Erythroblast (primary cell): ENCODE measurements at regions not wholly inside any gene's neighbourhood (a gene's known extent, or its start where the extent isn't known, plus 50 kb on each side); places are given as distances from the start of the nearest gene placed in this dataset.

ENCODE experiments used
- DNase-seq, 2 experiments: peaks; one replicate each; lab custom pipeline; 2025; lab: John Stamatoyannopoulos, UW
- GATA1 ChIP-seq: IDR thresholded peaks from 2 replicates; pipeline ENCODE4 v1.6.1; 2011; ENCODE audit warnings: low read depth, mild to moderate bottlenecking, control low read depth, low read length, moderate library complexity
- POLR2A ChIP-seq: IDR thresholded peaks from 2 replicates; pipeline ENCODE4 v1.6.1; 2011; ENCODE audit warnings: mild to moderate bottlenecking, low read length

DNA sequence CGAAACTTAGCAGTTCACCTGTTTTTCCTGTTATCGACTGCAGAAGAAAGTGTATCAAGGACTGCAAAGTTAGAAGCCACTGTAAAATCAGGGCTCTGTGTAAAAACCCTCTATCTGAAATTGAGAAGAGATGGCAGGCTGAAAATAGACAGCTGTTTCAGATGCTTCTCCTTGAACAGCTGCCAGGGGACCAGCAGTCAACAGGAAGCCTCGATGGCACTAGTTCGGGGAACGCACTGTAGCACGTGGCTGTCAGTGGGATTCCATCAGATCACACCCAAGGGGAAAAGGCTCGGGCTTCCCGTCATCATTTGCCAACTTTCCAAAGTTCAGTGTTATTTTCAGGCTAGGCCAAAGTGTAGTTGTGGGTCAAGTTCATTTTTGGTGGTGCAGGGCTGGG lies 316.9 kb downstream of the TXNL1 start:
- TF ChIP-seq GATA1 = no peak
- no peak for TF ChIP-seq POLR2A
- no peak for DNase-seq

DNA sequence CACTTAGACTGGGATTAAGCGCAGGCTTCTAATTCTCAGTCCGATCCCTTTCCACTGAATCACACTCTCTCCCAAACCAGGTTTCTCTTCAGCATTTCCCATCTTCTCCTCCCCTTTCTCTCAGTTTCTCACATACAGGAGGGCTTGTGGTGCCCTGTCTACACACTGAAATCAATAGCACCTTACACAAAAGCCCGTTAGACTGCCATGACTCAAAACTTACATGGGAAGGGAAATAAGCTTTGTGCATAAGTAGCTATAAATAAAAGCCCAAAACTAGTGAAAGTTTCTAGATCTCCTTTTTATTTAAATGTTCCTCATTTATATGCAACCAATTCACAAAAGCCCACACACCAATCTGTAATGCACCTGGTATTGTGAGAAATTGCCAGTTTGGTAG lies 318.4 kb downstream of the TXNL1 start:
- DNase-seq = no peak
- TF ChIP-seq GATA1 = no peak
- TF ChIP-seq POLR2A = no peak

DNA sequence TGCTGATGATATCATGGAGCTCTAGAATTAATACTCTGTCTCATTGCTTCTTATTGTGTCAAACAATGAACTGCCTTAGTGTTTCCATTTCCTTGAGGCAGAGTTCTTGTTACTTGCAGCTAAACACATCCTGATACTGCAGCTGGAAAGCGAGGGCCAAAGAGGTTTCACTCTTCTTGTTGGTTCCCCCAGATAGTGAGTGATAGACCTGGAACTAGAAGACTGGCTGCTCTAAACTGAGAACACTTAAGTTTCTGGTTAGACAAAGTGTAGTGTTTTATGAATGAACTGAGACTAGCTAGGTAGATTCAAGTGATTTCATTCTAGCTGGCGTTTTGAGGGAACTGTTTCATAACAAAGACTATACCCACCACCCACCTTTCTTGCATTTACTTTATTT lies 321.7 kb downstream of the TXNL1 start:
- TF ChIP-seq GATA1 (no peak), POLR2A (no peak)
- no peak for DNase-seq

DNA sequence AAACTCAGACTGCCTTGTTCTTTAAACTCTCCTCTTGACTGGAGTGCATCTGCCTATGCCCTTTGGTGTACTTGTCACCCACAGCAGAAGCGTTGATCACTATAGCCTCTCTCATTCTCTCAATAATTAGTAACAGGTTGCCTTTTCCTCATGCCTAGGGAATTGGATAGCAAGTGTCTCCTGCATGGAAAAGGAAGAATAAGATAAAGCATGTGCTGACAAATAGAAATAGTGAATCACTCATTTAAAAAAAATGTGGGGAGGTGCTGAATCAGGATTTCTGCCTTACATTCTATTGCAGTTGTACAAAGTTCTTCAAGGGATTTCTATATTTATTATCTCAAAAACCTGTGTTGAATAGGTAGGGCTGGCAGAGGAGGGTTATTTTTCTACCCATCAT lies 323.0 kb downstream of the TXNL1 start:
- DNase-seq = no peak

DNA sequence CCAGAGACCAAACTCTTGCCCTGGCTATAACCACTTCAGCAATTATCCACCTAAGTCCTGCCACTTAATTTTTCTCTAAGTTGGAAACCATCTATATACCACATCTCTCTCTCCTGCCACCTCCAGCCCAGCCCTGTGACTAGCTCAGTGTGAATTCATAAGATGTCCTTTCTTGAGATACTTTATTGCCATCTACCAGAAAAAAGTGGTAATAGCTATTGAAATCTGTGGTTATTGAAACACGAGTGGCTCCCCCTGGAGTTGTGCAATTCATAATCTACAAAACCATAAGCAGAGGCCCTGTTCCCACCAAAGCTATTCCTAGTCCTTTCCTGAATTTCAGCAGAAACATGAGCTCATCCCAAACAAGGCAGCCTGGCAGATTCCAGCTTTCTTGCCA lies 324.0 kb downstream of the TXNL1 start:
- TF ChIP-seq GATA1 (no peak), POLR2A (no peak)
- DNase-seq = no peak

More for the DNA sequence above, 323.0 kb downstream of the TXNL1 start:
- TF ChIP-seq POLR2A = no peak
- no peak for TF ChIP-seq GATA1

GRCh38 chr18:56312551-56313335 lies 325.6 kb downstream of the TXNL1 start:
- no peak for DNase-seq
- TF ChIP-seq POLR2A (no peak), GATA1 (no peak)

- DNase-seq = no peak
Observed at GRCh38 chr18:56309104-56309503, 329.3 kb downstream of the TXNL1 start.

GRCh38 chr18:56307354-56308170 lies 330.8 kb downstream of the TXNL1 start:
- no peak for TF ChIP-seq POLR2A
- TF ChIP-seq GATA1 = no peak
- no peak for DNase-seq

More at GRCh38 chr18:56309104-56309503, 329.3 kb downstream of the TXNL1 start:
- TF ChIP-seq POLR2A (no peak), GATA1 (no peak)

DNA sequence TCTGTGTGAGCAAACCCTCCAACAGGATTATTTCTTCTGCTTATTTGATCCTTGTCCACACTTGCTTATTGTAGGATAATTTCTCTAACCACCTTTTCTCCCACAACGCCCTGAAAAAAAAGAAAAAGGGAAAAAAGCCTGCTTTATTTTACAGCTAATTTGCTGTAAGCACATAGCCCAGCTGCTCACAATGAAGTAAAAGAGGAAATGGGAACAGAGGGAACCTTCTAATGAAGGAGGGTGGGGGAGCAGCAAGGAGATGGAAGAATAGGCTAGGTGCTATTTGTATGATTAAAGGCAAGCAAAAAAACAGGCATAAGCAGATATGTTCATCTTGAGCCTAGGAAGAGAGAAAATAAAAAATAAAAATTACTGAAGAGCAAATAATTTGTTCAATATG lies 331.6 kb downstream of the TXNL1 start:
- no peak for DNase-seq
- TF ChIP-seq GATA1 (no peak), POLR2A (no peak)

DNA sequence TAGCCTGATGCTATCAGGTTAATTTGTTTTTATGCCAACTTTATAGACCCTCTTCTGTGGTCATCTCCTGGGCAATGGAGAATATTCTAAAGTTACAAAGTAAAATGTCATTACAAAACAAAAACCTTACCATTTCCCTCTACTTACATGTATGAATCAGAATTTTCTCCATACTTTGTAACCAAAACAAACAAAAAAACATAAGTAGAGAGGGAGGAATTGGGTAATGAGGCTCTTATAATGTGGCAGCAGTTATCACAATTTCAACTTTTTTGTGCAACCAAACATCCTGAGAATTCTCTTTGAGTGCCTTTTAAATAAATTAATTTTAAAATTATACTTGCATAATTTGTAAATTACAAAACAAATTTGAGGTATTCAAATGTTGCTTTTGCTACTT lies 332.8 kb downstream of the TXNL1 start:
- TF ChIP-seq GATA1 (no peak), POLR2A (no peak)
- no peak for DNase-seq

DNA sequence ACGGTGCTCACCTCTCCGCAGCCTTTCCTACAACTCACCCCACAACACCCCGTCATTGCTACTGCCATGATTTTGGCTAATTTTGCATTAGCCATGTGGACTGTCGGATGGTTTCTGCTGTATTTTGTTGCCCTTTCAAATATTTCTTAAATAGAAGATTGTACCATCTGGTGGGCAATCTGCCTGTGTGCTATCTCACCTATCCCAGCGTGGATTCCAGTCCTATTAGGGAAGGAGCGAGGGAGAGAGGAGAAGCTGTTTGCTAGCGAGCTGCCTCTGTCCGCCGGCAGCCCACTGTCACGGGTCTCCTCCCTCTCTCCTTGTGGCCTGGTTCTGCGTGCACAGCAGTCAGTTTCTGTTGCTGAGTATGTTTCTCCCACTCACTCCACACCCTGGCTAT lies 336.2 kb downstream of the TXNL1 start:
- no peak for TF ChIP-seq POLR2A
- no peak for TF ChIP-seq GATA1
- no peak for DNase-seq

DNA sequence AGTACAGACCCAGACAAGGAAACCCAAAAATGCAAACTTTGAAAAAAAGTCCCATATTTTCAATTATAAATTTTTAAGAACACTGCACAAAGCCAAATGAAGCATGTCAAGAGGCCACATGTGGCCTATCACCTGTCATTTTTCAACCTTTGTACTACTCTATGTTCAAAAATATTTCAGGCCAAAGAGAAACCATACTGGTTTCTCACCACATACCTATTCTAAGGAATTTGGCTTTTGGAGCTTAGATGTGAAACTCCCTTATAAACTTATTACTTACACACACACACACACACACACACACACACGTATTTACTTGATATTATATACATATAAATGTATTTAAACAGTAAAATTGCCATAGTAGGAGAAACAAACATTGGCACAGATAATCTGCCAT lies 338.7 kb downstream of the TXNL1 start:
- no peak for DNase-seq
- TF ChIP-seq GATA1 (no peak), POLR2A (no peak)

- TF ChIP-seq POLR2A = no peak
- DNase-seq = no peak
Observed at GRCh38 chr18:56298935-56299334, 339.5 kb downstream of the TXNL1 start.

- TF ChIP-seq POLR2A (no peak), GATA1 (no peak)
- DNase-seq = no peak
Observed at GRCh38 chr18:56296381-56296780, 342.0 kb downstream of the TXNL1 start.
